Neural cell (in vitro differentiated cells): ENCODE measurements at regions not wholly inside any gene's neighbourhood (a gene's known extent, or its start where the extent isn't known, plus 50 kb on each side); places are given as distances from the start of the nearest gene placed in this dataset.
A peak's percentile ranks its signal among the peaks of the same experiment; 100 is the strongest.

Experiments used
- H2AFZ ChIP-seq: fragments of 200-600, 300-800 bp; sonication (generic), shearing (Covaris generic); 2 replicates; pipeline ENCODE4 v1.6.0; 2014; ENCODE audit warnings: low read depth, mild to moderate bottlenecking, antibody characterized with exemption, low read length, moderate library complexity
- H3F3A ChIP-seq: fragments of 200-600 bp; shearing (Covaris generic); 2 replicates; pipeline ENCODE4 v1.6.1; 2016; ENCODE audit warnings: mild to moderate bottlenecking, moderate library complexity, mixed read lengths, antibody characterized with exemption, low read length; ENCODE audit not compliant: insufficient read depth, poor library complexity, severe bottlenecking
- H3K27ac ChIP-seq: fragments of 200-600, 300-800 bp; sonication (generic), shearing (Covaris generic); 2 replicates; pipeline ENCODE4 v1.5.1; 2014; ENCODE audit warnings: mild to moderate bottlenecking, low read length, moderate library complexity
- H3K27me3 ChIP-seq: fragments of 300-800, 200-600 bp; sonication (generic), shearing (Covaris generic); 2 replicates; pipeline ENCODE4 v1.6.0; 2014; ENCODE audit warnings: mild to moderate bottlenecking, low read depth, low read length, moderate library complexity; ENCODE audit not compliant: insufficient read depth
- H3K36me3 ChIP-seq: fragments of 300-800, 200-600 bp; sonication (generic), shearing (Covaris generic); 2 replicates; pipeline ENCODE4 v1.5.1; 2014; ENCODE audit warnings: mild to moderate bottlenecking, antibody characterized with exemption, low read length, moderate library complexity; ENCODE audit not compliant: insufficient read depth
- H3K4me2 ChIP-seq: fragments of 300-800, 200-600 bp; sonication (generic), shearing (Covaris generic); 2 replicates; pipeline ENCODE4 v1.6.0; 2014; ENCODE audit warnings: mild to moderate bottlenecking, low read length
- H3K4me3 ChIP-seq: fragments of 300-800, 200-600 bp; sonication (generic), shearing (Covaris generic); 2 replicates; pipeline ENCODE4 v1.5.1; 2014; ENCODE audit warnings: mild to moderate bottlenecking, low read length, moderate library complexity
- H3K79me2 ChIP-seq: fragments of 200-600 bp; shearing (Covaris generic); replicated peaks from 2 replicates; pipeline ENCODE4 v1.6.0; 2014; ENCODE audit warnings: mild to moderate bottlenecking, low read length, moderate library complexity; ENCODE audit not compliant: insufficient read depth
- H3K9ac ChIP-seq: fragments of 300-800, 200-600 bp; sonication (generic), shearing (Covaris generic); 2 replicates; pipeline ENCODE4 v1.6.1; 2016; ENCODE audit warnings: mild to moderate bottlenecking, low read length, mixed read lengths
- H3K9me2 ChIP-seq: fragments of 200-600 bp; shearing (Covaris generic); 2 replicates; pipeline ENCODE4 v1.6.1; 2016; ENCODE audit warnings: mild to moderate bottlenecking, low read length, mixed read lengths; ENCODE audit not compliant: insufficient read depth
- H3K9me3 ChIP-seq: fragments of 200-600, 300-800 bp; sonication (generic), shearing (Covaris generic); 2 replicates; pipeline ENCODE4 v1.6.1; 2016; ENCODE audit warnings: mild to moderate bottlenecking, mixed run types, low read length, moderate library complexity, mixed read lengths
- H4K20me1 ChIP-seq: fragments of 200-600 bp; shearing (Covaris generic); 2 replicates; pipeline ENCODE4 v1.6.1; 2016; ENCODE audit warnings: mild to moderate bottlenecking, mixed run types; ENCODE audit not compliant: insufficient read depth
- EP300 ChIP-seq: fragments of 450-650 bp; conservative IDR thresholded peaks from 2 replicates; pipeline ENCODE4 v1.6.1; 2014; ENCODE audit warnings: antibody characterized with exemption, mild to moderate bottlenecking, moderate library complexity; ENCODE audit not compliant: poor library complexity, severe bottlenecking
- EZH2 ChIP-seq: fragments of 200-600, 300-800 bp; shearing (Covaris generic), sonication (generic); IDR thresholded peaks from 2 replicates; pipeline ENCODE4 v1.6.1; 2014; ENCODE audit warnings: antibody characterized with exemption, low read length, borderline replicate concordance, mild to moderate bottlenecking; ENCODE audit not compliant: insufficient read depth, poor library complexity, severe bottlenecking
- MXI1 ChIP-seq: fragments of 450-650 bp; conservative IDR thresholded peaks from 2 replicates; pipeline ENCODE4 v1.6.1; 2014; ENCODE audit warnings: antibody characterized with exemption, mild to moderate bottlenecking; ENCODE audit not compliant: poor library complexity, severe bottlenecking
- POLR2AphosphoS5 ChIP-seq: IDR thresholded peaks from 2 replicates; pipeline ENCODE4 v1.6.1; 2012
- RAD21 ChIP-seq: fragments of 450-650 bp; conservative IDR thresholded peaks from 2 replicates; pipeline ENCODE4 v1.6.1; 2014; ENCODE audit warnings: antibody characterized with exemption, mild to moderate bottlenecking, moderate library complexity
- SMC3 ChIP-seq: fragments of 450-650 bp; conservative IDR thresholded peaks from 2 replicates; pipeline ENCODE4 v1.6.1; 2014; ENCODE audit warnings: antibody characterized with exemption, mild to moderate bottlenecking, moderate library complexity; ENCODE audit not compliant: poor library complexity
- TAF1 ChIP-seq: IDR thresholded peaks from 2 replicates; pipeline ENCODE4 v1.6.1; 2012; ENCODE audit warnings: low read depth
- TF ChIP-seq, protein P1 (sequence below): fragments of 450-650 bp; IDR thresholded peaks from 2 replicates; pipeline ENCODE4 v1.5.1; 2014; ENCODE audit warnings: antibody characterized with exemption, mild to moderate bottlenecking, moderate library complexity; ENCODE audit not compliant: poor library complexity, severe bottlenecking
- TF ChIP-seq, protein P2 (sequence below): IDR thresholded peaks from 2 replicates; pipeline ENCODE4 v1.6.1; 2012; ENCODE audit warnings: borderline replicate concordance

DNA sequence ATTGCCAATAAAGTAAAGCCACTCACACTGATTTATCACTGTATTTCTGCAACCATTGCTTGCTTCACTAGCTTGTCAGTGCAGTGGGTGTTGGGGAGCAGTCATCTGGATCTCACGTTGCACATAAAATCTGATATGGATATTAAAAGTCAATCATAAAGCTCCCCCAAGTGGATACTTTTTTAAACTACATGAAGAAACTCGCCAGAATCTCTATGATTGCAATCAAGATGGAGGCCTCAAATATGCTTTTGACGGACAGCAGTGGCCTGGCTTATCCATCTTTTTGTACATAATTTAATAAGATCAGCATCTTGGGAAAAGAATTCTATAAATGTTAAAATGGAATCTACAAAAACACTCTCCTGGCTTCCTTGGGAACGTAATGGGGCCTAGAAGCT, 137.7 kb downstream of the WT1 start:
- Histone ChIP-seq H3K9me2 (no peaks in the 10 kb centered on the region), H4K20me1 (no peaks in the 10 kb centered on the region), H3K27me3 (no peaks in the 10 kb centered on the region), H3K9me3 (peaks cover 3% of the 10 kb centered on the region), H3K79me2 (no peaks in the 10 kb centered on the region), H3K4me3 (no peak overlapping the region), H3K27ac (no peak overlapping the region), H2AFZ (no peak overlapping the region), H3K9ac (no peak overlapping the region), H3F3A (no peaks in the 10 kb centered on the region), H3K36me3 (no peaks in the 10 kb centered on the region), H3K4me2 (no peak overlapping the region)
- TF ChIP-seq, protein P1, sequence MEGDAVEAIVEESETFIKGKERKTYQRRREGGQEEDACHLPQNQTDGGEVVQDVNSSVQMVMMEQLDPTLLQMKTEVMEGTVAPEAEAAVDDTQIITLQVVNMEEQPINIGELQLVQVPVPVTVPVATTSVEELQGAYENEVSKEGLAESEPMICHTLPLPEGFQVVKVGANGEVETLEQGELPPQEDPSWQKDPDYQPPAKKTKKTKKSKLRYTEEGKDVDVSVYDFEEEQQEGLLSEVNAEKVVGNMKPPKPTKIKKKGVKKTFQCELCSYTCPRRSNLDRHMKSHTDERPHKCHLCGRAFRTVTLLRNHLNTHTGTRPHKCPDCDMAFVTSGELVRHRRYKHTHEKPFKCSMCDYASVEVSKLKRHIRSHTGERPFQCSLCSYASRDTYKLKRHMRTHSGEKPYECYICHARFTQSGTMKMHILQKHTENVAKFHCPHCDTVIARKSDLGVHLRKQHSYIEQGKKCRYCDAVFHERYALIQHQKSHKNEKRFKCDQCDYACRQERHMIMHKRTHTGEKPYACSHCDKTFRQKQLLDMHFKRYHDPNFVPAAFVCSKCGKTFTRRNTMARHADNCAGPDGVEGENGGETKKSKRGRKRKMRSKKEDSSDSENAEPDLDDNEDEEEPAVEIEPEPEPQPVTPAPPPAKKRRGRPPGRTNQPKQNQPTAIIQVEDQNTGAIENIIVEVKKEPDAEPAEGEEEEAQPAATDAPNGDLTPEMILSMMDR = peak; percentile 84
- TF ChIP-seq RAD21 (peak; percentile 89), MXI1 (no peak), SMC3 (peak; percentile 90), POLR2AphosphoS5 (no peak), EP300 (peak; percentile 47)

DNA sequence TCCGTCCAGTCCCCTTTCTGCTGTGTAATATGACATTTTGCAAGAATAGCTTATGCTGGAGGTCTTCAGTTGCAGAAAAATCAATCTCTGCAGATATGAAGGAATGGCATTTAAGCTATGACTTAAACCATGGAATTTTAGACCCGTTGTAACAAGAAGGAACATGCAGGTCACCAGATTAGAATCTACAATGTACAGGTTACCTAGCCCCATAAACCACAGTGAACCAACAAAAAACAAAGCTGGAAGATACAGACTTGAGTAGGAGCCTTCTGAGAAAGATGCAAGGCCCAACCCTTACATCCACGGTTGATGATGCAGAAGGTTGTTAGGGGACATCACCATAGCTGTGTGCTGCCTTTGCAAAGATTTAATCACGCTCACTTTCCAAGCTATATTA, 132.5 kb downstream of the WT1 start:
- no peak overlapping the region for H3K4me2 ChIP-seq
- no peak overlapping the region for H3K4me3 ChIP-seq
- H3K27ac ChIP-seq = no peak overlapping the region
- no peaks in the 10 kb centered on the region for H3K9me3 ChIP-seq
- no peaks in the 10 kb centered on the region for H4K20me1 ChIP-seq
- H3K9ac ChIP-seq = no peak overlapping the region
- no peaks in the 10 kb centered on the region for H3K79me2 ChIP-seq
- no peaks in the 10 kb centered on the region for H3K36me3 ChIP-seq
- H3K27me3 ChIP-seq = no peaks in the 10 kb centered on the region
- no peak overlapping the region for H2AFZ ChIP-seq
- TF ChIP-seq, protein P2, sequence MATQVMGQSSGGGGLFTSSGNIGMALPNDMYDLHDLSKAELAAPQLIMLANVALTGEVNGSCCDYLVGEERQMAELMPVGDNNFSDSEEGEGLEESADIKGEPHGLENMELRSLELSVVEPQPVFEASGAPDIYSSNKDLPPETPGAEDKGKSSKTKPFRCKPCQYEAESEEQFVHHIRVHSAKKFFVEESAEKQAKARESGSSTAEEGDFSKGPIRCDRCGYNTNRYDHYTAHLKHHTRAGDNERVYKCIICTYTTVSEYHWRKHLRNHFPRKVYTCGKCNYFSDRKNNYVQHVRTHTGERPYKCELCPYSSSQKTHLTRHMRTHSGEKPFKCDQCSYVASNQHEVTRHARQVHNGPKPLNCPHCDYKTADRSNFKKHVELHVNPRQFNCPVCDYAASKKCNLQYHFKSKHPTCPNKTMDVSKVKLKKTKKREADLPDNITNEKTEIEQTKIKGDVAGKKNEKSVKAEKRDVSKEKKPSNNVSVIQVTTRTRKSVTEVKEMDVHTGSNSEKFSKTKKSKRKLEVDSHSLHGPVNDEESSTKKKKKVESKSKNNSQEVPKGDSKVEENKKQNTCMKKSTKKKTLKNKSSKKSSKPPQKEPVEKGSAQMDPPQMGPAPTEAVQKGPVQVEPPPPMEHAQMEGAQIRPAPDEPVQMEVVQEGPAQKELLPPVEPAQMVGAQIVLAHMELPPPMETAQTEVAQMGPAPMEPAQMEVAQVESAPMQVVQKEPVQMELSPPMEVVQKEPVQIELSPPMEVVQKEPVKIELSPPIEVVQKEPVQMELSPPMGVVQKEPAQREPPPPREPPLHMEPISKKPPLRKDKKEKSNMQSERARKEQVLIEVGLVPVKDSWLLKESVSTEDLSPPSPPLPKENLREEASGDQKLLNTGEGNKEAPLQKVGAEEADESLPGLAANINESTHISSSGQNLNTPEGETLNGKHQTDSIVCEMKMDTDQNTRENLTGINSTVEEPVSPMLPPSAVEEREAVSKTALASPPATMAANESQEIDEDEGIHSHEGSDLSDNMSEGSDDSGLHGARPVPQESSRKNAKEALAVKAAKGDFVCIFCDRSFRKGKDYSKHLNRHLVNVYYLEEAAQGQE = no peak
- TF ChIP-seq EP300 = no peak
- no peak for TF ChIP-seq RAD21
- TF ChIP-seq TAF1 = no peak
- no peak for TF ChIP-seq MXI1
- no peaks in the 10 kb centered on the region for H3K9me2 ChIP-seq
- no peaks in the 10 kb centered on the region for H3F3A ChIP-seq

DNA sequence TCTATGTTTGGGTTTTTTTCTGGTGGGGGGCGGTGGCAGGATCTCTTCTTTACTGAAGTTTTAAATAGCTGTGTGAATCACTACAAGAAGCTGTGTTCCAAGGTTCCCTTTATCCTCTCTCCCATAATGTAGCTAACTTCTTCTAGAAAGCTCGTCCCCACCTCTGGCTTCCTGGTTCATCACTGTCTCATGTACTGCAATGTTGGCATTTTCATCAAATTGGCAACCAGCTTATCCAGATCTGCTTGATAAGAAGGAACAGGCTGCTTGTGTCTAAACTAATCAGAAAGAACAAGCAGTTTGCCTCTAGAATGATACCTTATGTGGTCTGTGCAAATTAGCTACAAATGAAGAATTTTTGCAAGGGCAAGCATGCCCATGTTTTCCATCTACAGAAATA, 130.8 kb downstream of the WT1 start:
- Histone ChIP-seq H3K27ac (no peak overlapping the region), H3F3A (no peaks in the 10 kb centered on the region), H3K27me3 (no peaks in the 10 kb centered on the region), H3K9ac (no peak overlapping the region), H3K9me2 (no peaks in the 10 kb centered on the region), H3K9me3 (no peaks in the 10 kb centered on the region), H3K4me3 (no peak overlapping the region), H2AFZ (no peak overlapping the region), H4K20me1 (no peaks in the 10 kb centered on the region), H3K36me3 (no peaks in the 10 kb centered on the region), H3K4me2 (no peak overlapping the region), H3K79me2 (no peaks in the 10 kb centered on the region)
- no peak for TF ChIP-seq TAF1
- TF ChIP-seq RAD21 = no peak
- no peak for TF ChIP-seq EZH2
- TF ChIP-seq, protein P2 = no peak
- TF ChIP-seq MXI1 = no peak
- TF ChIP-seq POLR2AphosphoS5 = no peak
- TF ChIP-seq SMC3 = no peak
- no peak for TF ChIP-seq EP300
- TF ChIP-seq, protein P1 = no peak
